Activated T-cell treated with anti-CD3 and anti-CD28 coated beads, Interleukin-2, amount 50 U/mL, for 72 hours (primary cell): ENCODE measurements at regions not wholly inside any gene's neighbourhood (a gene's known extent, or its start where the extent isn't known, plus 50 kb on each side); places are given as distances from the start of the nearest gene placed in this dataset.

Source experiments
- ATAC-seq, 2 donors: fragments of 150-1000 bp; cut with Tn5 transposase; replicated peaks in 1 of 2; 2 replicates each; pipeline ENCODE4 v1.10.0; 2021; ENCODE audit warnings: moderate library complexity in 2 of 2, mild to moderate bottlenecking in 1 of 2
- DNase-seq, 2 donors: peaks; one replicate each; pipeline ENCODE4 v3.0.0; 2021 to 2022; ENCODE audit warnings: mixed read lengths in 1 of 2
- H3K27ac Mint-ChIP-seq: one replicate; pipeline ENCODE4 v1.8.0; 2022; ENCODE audit warnings: mild to moderate bottlenecking, moderate library complexity, mixed read lengths
- H3K27me3 Mint-ChIP-seq: one replicate; pipeline ENCODE4 v1.8.0; 2022; ENCODE audit warnings: low read depth, mixed read lengths
- H3K36me3 Mint-ChIP-seq, 2 donors: one replicate each; pipeline ENCODE4 v1.8.0; 2022; ENCODE audit warnings: mixed read lengths in 2 of 2, mild to moderate bottlenecking in 1 of 2; ENCODE audit not compliant: insufficient read depth in 2 of 2
- H3K4me1 Mint-ChIP-seq: one replicate; pipeline ENCODE4 v1.8.0; 2022; ENCODE audit warnings: low read depth, mixed read lengths
- H3K4me3 Mint-ChIP-seq, 2 donors: one replicate each; pipeline ENCODE4 v1.8.0; 2022; ENCODE audit warnings: mild to moderate bottlenecking in 2 of 2, mixed read lengths in 2 of 2, moderate library complexity in 2 of 2
- H3K9me3 Mint-ChIP-seq, 2 donors: one replicate each; pipeline ENCODE4 v1.8.0; 2022; ENCODE audit warnings: mixed read lengths in 2 of 2

- Mint-ChIP-seq H3K4me3 (peak overlapping the region; percentile 46 to 84), H3K36me3 (peaks cover 19 to 32% of the 10 kb centered on the region in 2 donors), H3K9me3 (peaks cover 2% of the 10 kb centered on the region in 2 donors), H3K27ac (peak overlapping the region; percentile 96), H3K4me1 (peaks cover 89% of the 10 kb centered on the region), H3K27me3 (no peaks in the 10 kb centered on the region)
- ATAC-seq = no peak
- no peak for DNase-seq
Observed at GRCh38 chr7:131098527-131098926, 229.1 kb upstream of the MKLN1 start.

- H3K36me3 Mint-ChIP-seq = peaks cover 21 to 41% of the 10 kb centered on the region in 2 donors
- H3K4me3 Mint-ChIP-seq = peak overlapping the region; percentile 41 to 85
- peaks cover 92% of the 10 kb centered on the region for H3K4me1 Mint-ChIP-seq
- ATAC-seq (peak; percentile 14 to 17), DNase-seq (peak in 1 of 2 donors; percentile 18)
- peaks cover 0 to 2% of the 10 kb centered on the region in 2 donors for H3K9me3 Mint-ChIP-seq
- H3K27ac Mint-ChIP-seq = peak overlapping the region; percentile 76
- H3K27me3 Mint-ChIP-seq = no peaks in the 10 kb centered on the region
Observed at GRCh38 chr7:131100357-131101054, 227.2 kb upstream of the MKLN1 start.

GRCh38 chr7:131103997-131104396 lies 223.7 kb upstream of the MKLN1 start:
- ATAC-seq (no peak), DNase-seq (no peak)
- Mint-ChIP-seq H3K27me3 (no peaks in the 10 kb centered on the region), H3K36me3 (peaks cover 34 to 49% of the 10 kb centered on the region in 2 donors), H3K4me3 (peak overlapping the region; percentile 72 to 92), H3K9me3 (peaks cover 0 to 2% of the 10 kb centered on the region in 2 donors), H3K27ac (peak overlapping the region; percentile 27), H3K4me1 (peaks cover 75% of the 10 kb centered on the region)

GRCh38 chr7:131104596-131105293 lies 222.9 kb upstream of the MKLN1 start:
- Mint-ChIP-seq H3K27me3 (no peaks in the 10 kb centered on the region), H3K4me1 (peaks cover 77% of the 10 kb centered on the region), H3K4me3 (peak overlapping the region; percentile 72 to 92), H3K9me3 (peaks cover 0 to 2% of the 10 kb centered on the region in 2 donors), H3K27ac (peak overlapping the region; percentile 27), H3K36me3 (peaks cover 36 to 55% of the 10 kb centered on the region in 2 donors)
- DNase-seq = no peak
- no peak for ATAC-seq

GRCh38 chr7:131105294-131105798 lies 222.3 kb upstream of the MKLN1 start:
- Mint-ChIP-seq H3K27ac (peak overlapping the region; percentile 27), H3K36me3 (peaks cover 36 to 55% of the 10 kb centered on the region in 2 donors), H3K4me3 (peak overlapping the region; percentile 72 to 92), H3K4me1 (peaks cover 73% of the 10 kb centered on the region), H3K9me3 (peaks cover 0 to 2% of the 10 kb centered on the region in 2 donors), H3K27me3 (no peaks in the 10 kb centered on the region)
- DNase-seq (no peak), ATAC-seq (peak in 1 of 2 donors; percentile 6)

- ATAC-seq = peak; percentile 60
- peaks cover 0 to 2% of the 10 kb centered on the region in 2 donors for H3K9me3 Mint-ChIP-seq
- peak overlapping the region; percentile 97 to 99 for H3K4me3 Mint-ChIP-seq
- peaks cover 73% of the 10 kb centered on the region for H3K4me1 Mint-ChIP-seq
- peak; percentile 87 to 91 for DNase-seq
- no peaks in the 10 kb centered on the region for H3K27me3 Mint-ChIP-seq
- H3K36me3 Mint-ChIP-seq = peaks cover 34 to 52% of the 10 kb centered on the region in 2 donors
- H3K27ac Mint-ChIP-seq = peak overlapping the region; percentile 98
Observed at GRCh38 chr7:131105799-131106680, 221.6 kb upstream of the MKLN1 start.

GRCh38 chr7:131106681-131107336 lies 220.9 kb upstream of the MKLN1 start:
- peak; percentile 51 to 57 for DNase-seq
- H3K9me3 Mint-ChIP-seq = peaks cover 0 to 2% of the 10 kb centered on the region in 2 donors
- H3K27ac Mint-ChIP-seq = peak overlapping the region; percentile 98
- peak overlapping the region; percentile 97 to 99 for H3K4me3 Mint-ChIP-seq
- peaks cover 32 to 49% of the 10 kb centered on the region in 2 donors for H3K36me3 Mint-ChIP-seq
- H3K27me3 Mint-ChIP-seq = no peaks in the 10 kb centered on the region
- ATAC-seq = peak in 1 of 2 donors; percentile 0
- H3K4me1 Mint-ChIP-seq = peaks cover 73% of the 10 kb centered on the region

- ATAC-seq (peak; percentile 55 to 65), DNase-seq (peak; percentile 77 to 85)
- H3K27me3 Mint-ChIP-seq = no peaks in the 10 kb centered on the region
- H3K9me3 Mint-ChIP-seq = no peaks in the 10 kb centered on the region
- H3K36me3 Mint-ChIP-seq = peaks cover 29 to 41% of the 10 kb centered on the region in 2 donors
- peaks cover 73% of the 10 kb centered on the region for H3K4me1 Mint-ChIP-seq
- peak overlapping the region; percentile 100 for H3K27ac Mint-ChIP-seq
- peak overlapping the region; percentile 97 to 99 for H3K4me3 Mint-ChIP-seq
Observed at GRCh38 chr7:131107337-131108211, 220.1 kb upstream of the MKLN1 start.

GRCh38 chr7:131108212-131108940 lies 219.3 kb upstream of the MKLN1 start:
- peaks cover 6% of the 10 kb centered on the region for H3K27me3 Mint-ChIP-seq
- no peaks in the 10 kb centered on the region for H3K9me3 Mint-ChIP-seq
- peak overlapping the region; percentile 97 to 99 for H3K4me3 Mint-ChIP-seq
- ATAC-seq = peak; percentile 27 to 31
- peak overlapping the region; percentile 100 for H3K27ac Mint-ChIP-seq
- DNase-seq = peak; percentile 40 to 57
- H3K36me3 Mint-ChIP-seq = peaks cover 31 to 39% of the 10 kb centered on the region in 2 donors
- peaks cover 69% of the 10 kb centered on the region for H3K4me1 Mint-ChIP-seq

- ATAC-seq (no peak), DNase-seq (no peak)
- peaks cover 8% of the 10 kb centered on the region for H3K27me3 Mint-ChIP-seq
- peaks cover 0 to 1% of the 10 kb centered on the region in 2 donors for H3K9me3 Mint-ChIP-seq
- peaks cover 24 to 31% of the 10 kb centered on the region in 2 donors for H3K36me3 Mint-ChIP-seq
- H3K4me1 Mint-ChIP-seq = peaks cover 61% of the 10 kb centered on the region
- peak overlapping the region; percentile 97 to 99 for H3K4me3 Mint-ChIP-seq
- H3K27ac Mint-ChIP-seq = peak overlapping the region; percentile 100
Observed at GRCh38 chr7:131109011-131109758, 218.5 kb upstream of the MKLN1 start.
